ENCODE measurements at regions not wholly inside any gene's neighbourhood (a gene's known extent, or its start where the extent isn't known, plus 50 kb on each side); places are given as distances from the start of the nearest gene placed in this dataset.
A peak's percentile ranks its signal among the peaks of the same experiment; 100 is the strongest.

DNA sequence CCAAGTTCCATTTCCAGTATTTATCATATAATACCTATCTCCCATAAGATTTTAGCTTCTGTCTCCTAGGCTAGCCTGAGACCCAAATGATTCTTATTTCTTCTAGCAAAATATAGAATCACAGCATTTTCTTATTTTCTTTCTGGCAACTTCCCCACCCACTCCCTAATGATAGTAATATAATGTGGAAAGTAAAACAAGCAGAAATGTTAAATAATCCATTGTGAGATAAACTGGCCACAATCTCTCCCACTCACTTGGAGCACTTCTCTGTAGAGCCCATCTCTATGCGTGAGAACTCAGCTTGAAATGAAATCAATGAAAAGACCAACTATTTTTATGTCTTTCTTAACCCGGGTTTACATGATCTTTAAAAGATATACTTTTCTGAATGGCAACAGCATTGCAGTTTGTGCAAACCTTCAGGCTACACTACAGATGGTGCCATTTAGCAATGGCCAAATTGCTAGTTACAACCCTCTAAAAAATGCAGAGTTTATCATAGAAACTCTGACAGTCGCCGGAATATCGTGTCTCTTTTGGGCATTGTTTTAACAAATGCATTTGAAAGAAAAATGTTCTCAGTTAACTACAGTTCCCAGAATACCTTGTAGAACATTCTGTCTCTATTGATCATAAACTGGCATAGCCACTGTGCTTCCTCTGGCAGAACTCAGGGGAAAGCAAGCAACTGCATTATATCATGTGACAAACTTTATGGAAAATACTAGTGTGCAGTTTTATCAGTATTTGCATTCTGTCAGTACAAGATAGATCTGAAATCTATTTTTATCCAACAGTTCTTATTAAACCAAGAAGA, 1407.4 kb upstream of the ZEB2 start:
- Mint-ChIP-seq H3K27ac (no peak overlapping the region), H3K4me1 (peaks cover 30 to 34% of the 10 kb centered on the region in 2 experiments), H3K36me3 (ENCODE audit: insufficient read depth in 1 of 3, low read depth in 3 of 3) (peaks cover 1 to 16% (median 3%) of the 10 kb centered on the region in 3 experiments; a peak in 4 of 7 replicates), H3K4me3 (no peak overlapping the region), H3K9me3 (peaks cover 0 to 7% of the 10 kb centered on the region in 2 experiments; a peak in 4 of 5 replicates), H3K27me3 (ENCODE audit: low read depth) (no peaks in the 10 kb centered on the region)
- Histone ChIP-seq H4K91ac (ENCODE audit: insufficient read length, low read depth, low read length) (no peak overlapping the region), H3K23me2 (ENCODE audit: insufficient read length, low read depth, low read length, poor library complexity, severe bottlenecking) (no peaks in the 10 kb centered on the region), H3K79me2 (ENCODE audit: insufficient read depth, low read length) (no peaks in the 10 kb centered on the region), H2BK20ac (ENCODE audit: low read depth, low read length, poor library complexity, severe bottlenecking) (peak overlapping the region; percentile 45), H2BK5ac (ENCODE audit: insufficient read length, low read length) (no peak overlapping the region), H3K4me1 (ENCODE audit: insufficient read depth, low read length) (no peaks in the 10 kb centered on the region), H2AK5ac (ENCODE audit: insufficient read length, low read length) (no peak overlapping the region), H4K20me1 (ENCODE audit: control insufficient read depth, insufficient read depth, insufficient read length) (no peaks in the 10 kb centered on the region), H3K4ac (ENCODE audit: low read depth, low read length) (no peak overlapping the region), H3K27me3 (ENCODE audit: insufficient read depth, low read length) (no peaks in the 10 kb centered on the region), H3K9ac (ENCODE audit: extremely low read depth, insufficient read length, low read length) (no peak overlapping the region), H3K56ac (ENCODE audit: insufficient read length, low read depth, low read length) (no peak overlapping the region), H3K23ac (ENCODE audit: insufficient read length, low read depth, low read length) (no peak overlapping the region), H3K27ac (ENCODE audit: insufficient read length, low read depth, low read length) (no peak overlapping the region), H2BK12ac (ENCODE audit: insufficient read length, low read depth, low read length) (no peak overlapping the region), H4K5ac (ENCODE audit: insufficient read length, low read depth, low read length) (no peak overlapping the region), H3K79me1 (ENCODE audit: insufficient read depth, low read depth, low read length, poor library complexity, severe bottlenecking) (no peaks in the 10 kb centered on the region), H3K18ac (ENCODE audit: insufficient read length, low read depth, low read length) (no peak overlapping the region), H2BK120ac (ENCODE audit: low read depth, low read length, poor library complexity, severe bottlenecking) (no peak overlapping the region), H2BK15ac (ENCODE audit: low read depth, low read length) (no peak overlapping the region), H3K9me3 (ENCODE audit: control insufficient read depth, low read depth, low read length) (no peaks in the 10 kb centered on the region), H4K8ac (replicated peaks; ENCODE audit: insufficient read length, low read depth, low read length) (no peak overlapping the region), H3K4me2 (ENCODE audit: insufficient read depth, insufficient read length, low read length) (no peak overlapping the region), H3K14ac (ENCODE audit: insufficient read depth, low read length) (no peak overlapping the region), H3T11ph (ENCODE audit: low read length) (no peak overlapping the region), H2AFZ (ENCODE audit: low read length) (no peak overlapping the region)
- no peak for DNase-seq
- no peak for TF ChIP-seq CTCF (conservative IDR thresholded peaks at IDR 0.05)
- WGBS (ENCODE audit: extremely low coverage, insufficient read length, low lambda C conversion rate), result no CpG with 5 or more reads among the region's 5 CpGs
